ENCODE measurements at regions not wholly inside any gene's neighbourhood (a gene's known extent, or its start where the extent isn't known, plus 50 kb on each side); places are given as distances from the start of the nearest gene placed in this dataset.

GRCh38 chr5:6904860-6905259, 191.6 kb downstream of the TENT4A start:
- TF ChIP-seq HNF4A (conservative IDR thresholded peaks at IDR 0.05) (no peak), CTCF (IDR thresholded peaks at IDR 0.05; ENCODE audit: low read depth, low read length, missing input control) (no peak), SP1 (IDR thresholded peaks at IDR 0.05) (no peak), TAF1 (conservative IDR thresholded peaks at IDR 0.05) (no peak)

Data from liver (tissue), 3 donors.